ENCODE measurements at regions not wholly inside any gene's neighbourhood (a gene's known extent, or its start where the extent isn't known, plus 50 kb on each side); places are given as distances from the start of the nearest gene placed in this dataset.

GRCh38 chr7:145735061-145735460 is 381.5 kb upstream of the CNTNAP2 start:
- TF ChIP-seq CTCF (IDR thresholded peaks at IDR 0.05) (no peak), POLR2A (IDR thresholded peaks at IDR 0.05) (no peak)

All from thyroid gland (tissue), 4 donors.